T-helper 9 cell (primary cell): ENCODE measurements at regions not wholly inside any gene's neighbourhood (a gene's known extent, or its start where the extent isn't known, plus 50 kb on each side); places are given as distances from the start of the nearest gene placed in this dataset.

Experiments used
- DNase-seq: peaks from one replicate; pipeline ENCODE4 v3.0.0-alpha.2; 2020

- DNase-seq: no peak
Observed at GRCh38 chr10:91040343-91040742, 119.5 kb upstream of the ANKRD1 start.

GRCh38 chr10:91042069-91042468 is 121.2 kb upstream of the ANKRD1 start:
- no peak for DNase-seq

GRCh38 chr10:91043173-91043910 is 122.5 kb upstream of the ANKRD1 start:
- DNase-seq: no peak

GRCh38 chr10:91046869-91047268 is 126.0 kb upstream of the ANKRD1 start:
- no peak for DNase-seq

- DNase-seq: no peak
Observed at GRCh38 chr10:91048380-91048779, 127.5 kb upstream of the ANKRD1 start.

GRCh38 chr10:91049296-91049987 is 128.6 kb upstream of the ANKRD1 start:
- no peak for DNase-seq

- no peak for DNase-seq
Observed at GRCh38 chr10:91049988-91050360, 129.1 kb upstream of the ANKRD1 start.

- no peak for DNase-seq
Observed at GRCh38 chr10:91050371-91051034, 129.6 kb upstream of the ANKRD1 start.

- DNase-seq: no peak
Observed at GRCh38 chr10:91051829-91052228, 130.9 kb upstream of the ANKRD1 start.

GRCh38 chr10:91054325-91054724 is 133.4 kb upstream of the ANKRD1 start:
- DNase-seq: no peak

GRCh38 chr10:91061187-91061586 is 140.3 kb upstream of the ANKRD1 start:
- no peak for DNase-seq

GRCh38 chr10:91061608-91062007 is 140.7 kb upstream of the ANKRD1 start:
- no peak for DNase-seq

- no peak for DNase-seq
Observed at GRCh38 chr10:91062091-91062490, 141.2 kb upstream of the ANKRD1 start.

GRCh38 chr10:91071786-91072185 is 148.7 kb upstream of the PCGF5 start:
- no peak for DNase-seq

GRCh38 chr10:91073286-91073979 is 147.0 kb upstream of the PCGF5 start:
- no peak for DNase-seq

GRCh38 chr10:91076991-91077548 is 143.4 kb upstream of the PCGF5 start:
- DNase-seq: no peak

GRCh38 chr10:91077549-91078071 is 142.9 kb upstream of the PCGF5 start:
- DNase-seq: no peak

GRCh38 chr10:91080776-91081175 is 139.7 kb upstream of the PCGF5 start:
- no peak for DNase-seq

- DNase-seq: no peak
Observed at GRCh38 chr10:91082447-91082846, 138.0 kb upstream of the PCGF5 start.

- no peak for DNase-seq
Observed at GRCh38 chr10:91088300-91089140, 131.9 kb upstream of the PCGF5 start.

- no peak for DNase-seq
Observed at GRCh38 chr10:91090761-91091529, 129.5 kb upstream of the PCGF5 start.
